ENCODE measurements at regions not wholly inside any gene's neighbourhood (a gene's known extent, or its start where the extent isn't known, plus 50 kb on each side); places are given as distances from the start of the nearest gene placed in this dataset.

DNA sequence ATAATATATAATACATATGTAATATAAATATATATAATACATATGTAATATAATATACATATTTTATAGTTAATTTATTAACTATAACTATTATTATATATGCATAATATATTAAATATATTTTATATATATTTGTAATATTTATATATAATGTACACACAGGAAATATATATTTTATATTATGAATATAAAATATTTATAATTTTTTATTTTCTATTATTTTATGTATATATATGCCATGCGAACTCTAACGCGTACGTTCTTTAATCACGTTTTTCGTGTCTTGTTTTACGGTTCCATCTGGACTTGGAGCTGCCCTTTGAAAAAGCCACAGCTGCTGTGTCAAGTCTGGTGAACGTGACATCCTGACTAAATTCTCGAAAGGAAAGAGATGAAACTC lies 332.1 kb downstream of the ASMT start:
- no peak overlapping the region for H3K27ac ChIP-seq (ENCODE audit: control insufficient read depth, insufficient read depth)
- SMC1A ChIA-PET (ENCODE audit: uncharacterized antibody, unreplicated experiment) = no interaction called here
- H3K36me3 ChIP-seq (ENCODE audit: control insufficient read depth in 2 of 2, insufficient read depth in 2 of 2, low read length in 1 of 2) = no peaks in the 10 kb centered on the region
- H3K79me2 ChIP-seq (ENCODE audit: control insufficient read depth, insufficient read depth, low read length) = no peaks in the 10 kb centered on the region
- in situ Hi-C loops (cut with MboI) = no loop called here
- FAIRE-seq = no peak
- TF ChIP-seq ZBTB4 (CRISPR knock-in tag; IDR thresholded peaks at IDR 0.05) (no peak), EED (IDR thresholded peaks at IDR 0.05; ENCODE audit: low read depth) (no peak), SUPT20H (IDR thresholded peaks at IDR 0.05; ENCODE audit: borderline replicate concordance, control insufficient read depth, low read depth, low read length) (no peak), JUND (IDR thresholded peaks at IDR 0.05; ENCODE audit: low read depth, low read length) (no peak), FOXM1 (IDR thresholded peaks at IDR 0.05; ENCODE audit: low read depth, low read length) (no peak), E2F4 (IDR thresholded peaks at IDR 0.05; ENCODE audit: low read depth, low read length) (no peak), KDM1A (IDR thresholded peaks at IDR 0.05; ENCODE audit: borderline replicate concordance) (no peak), SMARCA5 (IDR thresholded peaks at IDR 0.05) (no peak), TCF12 (IDR thresholded peaks at IDR 0.05; ENCODE audit: low read depth, low read length) (no peak), POU2F2 (IDR thresholded peaks at IDR 0.05; ENCODE audit: borderline replicate concordance, low read depth, low read length) (no peak), ETV6 (conservative IDR thresholded peaks at IDR 0.05 in 1 of 2, IDR thresholded peaks at IDR 0.05 in 1 of 2; ENCODE audit: borderline replicate concordance in 1 of 2, low read depth in 1 of 2) (no peak)
- TF ChIP-seq, protein P1, sequence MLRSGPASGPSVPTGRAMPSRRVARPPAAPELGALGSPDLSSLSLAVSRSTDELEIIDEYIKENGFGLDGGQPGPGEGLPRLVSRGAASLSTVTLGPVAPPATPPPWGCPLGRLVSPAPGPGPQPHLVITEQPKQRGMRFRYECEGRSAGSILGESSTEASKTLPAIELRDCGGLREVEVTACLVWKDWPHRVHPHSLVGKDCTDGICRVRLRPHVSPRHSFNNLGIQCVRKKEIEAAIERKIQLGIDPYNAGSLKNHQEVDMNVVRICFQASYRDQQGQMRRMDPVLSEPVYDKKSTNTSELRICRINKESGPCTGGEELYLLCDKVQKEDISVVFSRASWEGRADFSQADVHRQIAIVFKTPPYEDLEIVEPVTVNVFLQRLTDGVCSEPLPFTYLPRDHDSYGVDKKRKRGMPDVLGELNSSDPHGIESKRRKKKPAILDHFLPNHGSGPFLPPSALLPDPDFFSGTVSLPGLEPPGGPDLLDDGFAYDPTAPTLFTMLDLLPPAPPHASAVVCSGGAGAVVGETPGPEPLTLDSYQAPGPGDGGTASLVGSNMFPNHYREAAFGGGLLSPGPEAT (IDR thresholded peaks at IDR 0.05; ENCODE audit: low read depth) = no peak
- no peak for ATAC-seq
- CTCF ChIA-PET = no interaction called here
- no TSS peak for BruUV-seq (replicated peaks)
- no peaks in the 10 kb centered on the region for H4K20me1 ChIP-seq (ENCODE audit: control insufficient read depth, insufficient read depth)
- no peak overlapping the region for H3K4me2 ChIP-seq (ENCODE audit: control insufficient read depth, insufficient read depth)
- H3K9me3 ChIP-seq (replicated peaks; ENCODE audit: control insufficient read depth, insufficient read depth, low read length) = no peaks in the 10 kb centered on the region
- H3K4me1 ChIP-seq (ENCODE audit: control insufficient read depth, insufficient read depth, low read length) = no peaks in the 10 kb centered on the region
- POLR2A ChIA-PET = no interaction called here
- 92% methylated on average over 9 of the region's 9 CpGs for WGBS (ENCODE audit: insufficient coverage, insufficient replicate concordance, low lambda C conversion rate, missing lambda C conversion rate)
- RAD21 ChIA-PET (ENCODE audit: unreplicated experiment) = no interaction called here
- H3K9ac ChIP-seq (ENCODE audit: control insufficient read depth, insufficient read depth, low read length) = no peak overlapping the region
- no peak overlapping the region for H2AFZ ChIP-seq (ENCODE audit: control insufficient read depth, low read depth, low read length)
- intact Hi-C loops (cut with micrococcal nuclease; ENCODE audit: unreplicated experiment) = no loop called here
- no peaks in the 10 kb centered on the region for H3K27me3 ChIP-seq (replicated peaks in 1 of 2; ENCODE audit: control insufficient read depth in 2 of 2, insufficient read depth in 2 of 2, low read length in 1 of 2)
- no peak for DNase-seq (ENCODE audit: low read depth, low spot score)
- no peak overlapping the region for H3K4me3 ChIP-seq
